Erythroblast (primary cell): ENCODE measurements at regions not wholly inside any gene's neighbourhood (a gene's known extent, or its start where the extent isn't known, plus 50 kb on each side); places are given as distances from the start of the nearest gene placed in this dataset.

ENCODE experiments used
- GATA1 ChIP-seq: IDR thresholded peaks from 2 replicates; pipeline ENCODE4 v1.6.1; 2011; ENCODE audit warnings: low read depth, mild to moderate bottlenecking, control low read depth, low read length, moderate library complexity
- POLR2A ChIP-seq: IDR thresholded peaks from 2 replicates; pipeline ENCODE4 v1.6.1; 2011; ENCODE audit warnings: mild to moderate bottlenecking, low read length

- TF ChIP-seq POLR2A: no peak
- TF ChIP-seq GATA1: no peak
These were observed 291.7 kb upstream of the HABP2 start for GRCh38 chr10:113261161-113261560.
